GM12878 (cell line): ENCODE measurements at regions not wholly inside any gene's neighbourhood (a gene's known extent, or its start where the extent isn't known, plus 50 kb on each side); places are given as distances from the start of the nearest gene placed in this dataset.

Experiments used
- ATAC-seq: fragments of 200-7000 bp; cut with Tn5 transposase; 3 replicates; pipeline ENCODE4 v1.9.1; 2020; ENCODE audit warnings: mild to moderate bottlenecking, moderate library complexity
- BruUV-seq: library from RNA; stranded (reverse); fragments of 400-500 nt; replicated peaks from 2 replicates; lab custom pipeline; 2021; lab: Mats Ljungman, UMichigan
- CTCF ChIA-PET: fragments of 300-600 bp; sonication (Branson Sonifier 250); formaldehyde crosslinking; extraction: SDS; loops from one replicate; lab custom pipeline; 2021; ENCODE audit warnings: inconsistent platforms; lab: Yijun Ruan, JAX
- POLR2A ChIA-PET: fragments of 350-600 bp; formaldehyde crosslinking; extraction: SDS; loops from one replicate; lab custom pipeline; 2021; ENCODE audit warnings: inconsistent platforms; lab: Charles Lee
- RAD21 ChIA-PET: fragments of 300-600 bp; sonication (Branson Sonifier 250); formaldehyde crosslinking; loops from one replicate; lab custom pipeline; 2023; ENCODE audit warnings: antibody characterized with exemption; ENCODE audit not compliant: unreplicated experiment; lab: Charles Lee
- SMC1A ChIA-PET: fragments of 300-600 bp; sonication (Branson Sonifier 250); formaldehyde crosslinking; loops from one replicate; lab custom pipeline; 2023; ENCODE audit not compliant: unreplicated experiment, uncharacterized antibody; lab: Charles Lee
- DNase-seq: peaks from one replicate; pipeline ENCODE4 v3.0.0-alpha.2; 2011; ENCODE audit warnings: low read depth, low spot score
- FAIRE-seq: peaks from 3 replicates; lab custom pipeline; 2011; peaks lifted over from hg19 to GRCh38; lab: Jason Lieb, UNC
- H2AFZ ChIP-seq: 2 replicates; pipeline ENCODE4 v1.6.0; 2011; ENCODE audit warnings: low read depth, low read length, control low read depth; ENCODE audit not compliant: control insufficient read depth
- H3K27ac ChIP-seq: 2 replicates; pipeline ENCODE4 v1.5.1; 2011; ENCODE audit warnings: control low read depth; ENCODE audit not compliant: control insufficient read depth, insufficient read depth
- H3K27me3 ChIP-seq, 2 experiments: replicated peaks in 1 of 2; 2 replicates each; pipeline versions ENCODE4 v1.6.0 to v1.6.1; 2011; ENCODE audit warnings: low read length in 1 of 2; ENCODE audit not compliant: control insufficient read depth in 2 of 2, insufficient read depth in 2 of 2
- H3K36me3 ChIP-seq, 2 experiments: 2 replicates each; pipeline ENCODE4 v1.5.1; 2011; ENCODE audit warnings: low read length in 1 of 2; ENCODE audit not compliant: control insufficient read depth in 2 of 2, insufficient read depth in 2 of 2
- H3K4me1 ChIP-seq: 2 replicates; pipeline ENCODE4 v1.6.1; 2011; ENCODE audit warnings: mild to moderate bottlenecking, low read length, moderate library complexity, mixed read lengths; ENCODE audit not compliant: control insufficient read depth, insufficient read depth
- H3K4me2 ChIP-seq: 2 replicates; pipeline ENCODE4 v1.6.0; 2011; ENCODE audit warnings: control low read depth; ENCODE audit not compliant: control insufficient read depth, insufficient read depth
- H3K4me3 ChIP-seq: fragments of 200-600 bp; sonication (generic); 2 replicates; pipeline ENCODE4 v1.5.1; 2016
- H3K79me2 ChIP-seq: 2 replicates; pipeline ENCODE4 v1.6.0; 2011; ENCODE audit warnings: low read length; ENCODE audit not compliant: control insufficient read depth, insufficient read depth
- H3K9ac ChIP-seq: 2 replicates; pipeline ENCODE4 v1.8.0; 2011; ENCODE audit warnings: low read length, control low read depth, mixed read lengths; ENCODE audit not compliant: control insufficient read depth, insufficient read depth
- H3K9me3 ChIP-seq: replicated peaks from 3 replicates; pipeline ENCODE4 v1.5.1; 2011; ENCODE audit warnings: mild to moderate bottlenecking, low read length; ENCODE audit not compliant: control insufficient read depth, insufficient read depth
- H4K20me1 ChIP-seq: 2 replicates; pipeline ENCODE4 v1.6.0; 2011; ENCODE audit not compliant: control insufficient read depth, insufficient read depth
- BCL3 ChIP-seq: IDR thresholded peaks from 2 replicates; pipeline ENCODE4 v1.6.1; 2011; ENCODE audit warnings: borderline replicate concordance, low read depth, mild to moderate bottlenecking, moderate library complexity, low read length; ENCODE audit not compliant: insufficient read depth, poor library complexity, severe bottlenecking
- BMI1 ChIP-seq: fragments of 450-650 bp; IDR thresholded peaks from 2 replicates; pipeline ENCODE4 v1.6.1; 2016; ENCODE audit warnings: mild to moderate bottlenecking, moderate library complexity, borderline replicate concordance
- CEBPB ChIP-seq, 2 experiments: fragments of 150-350 bp in 1 of 2; IDR thresholded peaks; 2 replicates each; pipeline ENCODE4 v1.6.1; 2012 to 2014; ENCODE audit warnings: low read depth in 2 of 2, low read length in 2 of 2, borderline replicate concordance in 1 of 2, inconsistent platforms in 1 of 2
- CHD1 ChIP-seq: IDR thresholded peaks from 2 replicates; pipeline ENCODE4 v1.6.1; 2012; ENCODE audit warnings: low read depth, low read length, improper control_type of control experiment
- HDAC6 ChIP-seq: fragments of 200-600 bp; sonication (generic); IDR thresholded peaks from one replicate; pipeline ENCODE4 v1.8.0; 2017; ENCODE audit warnings: antibody characterized with exemption; ENCODE audit not compliant: unreplicated experiment
- IKZF1 ChIP-seq: fragments of 450-650 bp; conservative IDR thresholded peaks from 2 replicates; pipeline ENCODE4 v1.6.1; 2017; ENCODE audit warnings: antibody characterized with exemption, mild to moderate bottlenecking
- KDM1A ChIP-seq: fragments of 200-600 bp; sonication (generic); IDR thresholded peaks from 2 replicates; pipeline ENCODE4 v1.6.1; 2016; ENCODE audit warnings: borderline replicate concordance
- MEF2B ChIP-seq: fragments of 450-650 bp; IDR thresholded peaks from 2 replicates; pipeline ENCODE4 v1.6.1; 2018; ENCODE audit warnings: mild to moderate bottlenecking, moderate library complexity; ENCODE audit not compliant: partially characterized antibody, poor library complexity, severe bottlenecking
- MYC ChIP-seq: IDR thresholded peaks from 2 replicates; pipeline ENCODE4 v1.6.1; 2011; ENCODE audit warnings: mild to moderate bottlenecking, low read length, moderate library complexity, inconsistent platforms; ENCODE audit not compliant: insufficient read depth, insufficient replicate concordance, insufficient read length, severe bottlenecking
- RAD21 ChIP-seq: IDR thresholded peaks from 2 replicates; pipeline ENCODE4 v1.6.1; 2011; ENCODE audit warnings: mild to moderate bottlenecking, low read depth, low read length, moderate library complexity; ENCODE audit not compliant: insufficient read depth
- SUPT20H ChIP-seq: IDR thresholded peaks from 2 replicates; pipeline ENCODE4 v1.6.1; 2011; ENCODE audit warnings: low read depth, mild to moderate bottlenecking, low read length, moderate library complexity, borderline replicate concordance; ENCODE audit not compliant: control insufficient read depth
- TAF1 ChIP-seq: IDR thresholded peaks from 2 replicates; pipeline ENCODE4 v1.6.1; 2011; ENCODE audit warnings: mild to moderate bottlenecking, low read depth, low read length, borderline replicate concordance
- TBL1XR1 ChIP-seq: IDR thresholded peaks from 2 replicates; pipeline ENCODE4 v1.6.1; 2012; ENCODE audit warnings: low read depth, low read length, improper control_type of control experiment
- ZNF274 ChIP-seq: IDR thresholded peaks from one replicate; pipeline ENCODE4 v1.8.0; 2011; ENCODE audit not compliant: insufficient read length, insufficient read depth
- WGBS: methylation state at CpG from one replicate; pipeline ENCODE4 v1.1.6; 2016; ENCODE audit warnings: low lambda C conversion rate; ENCODE audit not compliant: insufficient replicate concordance, insufficient coverage; ENCODE audit errors: missing lambda C conversion rate; 5-methylcytosine and 5-hydroxymethylcytosine counted together
- in situ Hi-C: fragments of 300-500 bp; cut with MboI; formaldehyde crosslinking; loops from 9 replicates; pipeline ENCODE4 v1.14.3; 2018; ENCODE audit warnings: mixed read lengths
- intact Hi-C: fragments of 100-400 bp; cut with micrococcal nuclease; formaldehyde crosslinking; loops from one replicate; pipeline ENCODE4 v1.14.2; 2022; ENCODE audit not compliant: unreplicated experiment

DNA sequence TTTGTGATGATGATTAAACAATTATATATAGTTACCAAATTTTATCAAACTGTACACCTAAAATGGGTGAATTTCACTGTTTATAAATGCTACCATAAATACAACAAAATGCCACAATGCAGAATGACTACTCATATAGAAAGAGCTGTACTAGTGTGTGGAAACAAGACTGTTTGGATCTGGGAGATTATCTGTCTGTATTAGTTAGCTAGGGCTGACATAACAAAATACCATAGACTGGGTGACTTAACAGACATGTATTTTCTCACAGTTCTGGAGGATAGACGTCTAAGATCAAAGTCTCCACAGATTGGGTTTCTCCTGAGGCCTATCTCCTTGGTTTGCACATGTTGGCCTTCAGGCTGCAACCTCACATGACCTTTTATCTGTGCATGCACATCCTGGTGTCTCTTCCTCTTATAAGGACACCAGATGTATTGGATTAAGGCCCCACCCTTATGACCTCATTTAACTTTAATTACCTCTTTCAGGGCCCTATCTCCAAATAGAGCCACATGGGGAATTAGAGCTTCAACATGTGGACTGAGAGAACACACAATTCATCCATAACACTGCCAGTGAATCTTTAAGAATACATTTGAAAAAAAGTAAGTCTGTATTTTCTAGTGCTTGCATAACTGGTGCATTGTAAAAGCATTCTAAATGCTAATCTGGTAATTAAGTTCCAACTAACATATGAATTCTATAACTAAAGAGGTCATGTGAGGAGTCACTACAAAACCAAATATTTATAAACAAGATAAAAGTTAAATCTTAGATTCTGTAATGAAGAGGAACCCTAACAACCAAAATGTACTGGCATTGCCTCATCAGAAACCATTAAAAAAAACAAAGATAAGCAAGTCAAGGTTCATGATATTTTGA is 699.6 kb downstream of the NYAP2 start:
- Histone ChIP-seq H2AFZ (no peak overlapping the region), H3K79me2 (no peaks in the 10 kb centered on the region), H4K20me1 (no peaks in the 10 kb centered on the region), H3K4me2 (no peak overlapping the region), H3K36me3 (no peaks in the 10 kb centered on the region), H3K9me3 (no peaks in the 10 kb centered on the region), H3K4me3 (no peak overlapping the region), H3K27me3 (no peaks in the 10 kb centered on the region), H3K27ac (no peak overlapping the region), H3K9ac (no peak overlapping the region), H3K4me1 (no peaks in the 10 kb centered on the region)
- ChIA-PET SMC1A (no interaction called here), POLR2A (no interaction called here), CTCF (no interaction called here), RAD21 (no interaction called here)
- TF ChIP-seq KDM1A, result no peak
- TF ChIP-seq RAD21, result no peak
- TF ChIP-seq CEBPB (IDR thresholded peaks at IDR 0.05; ENCODE audit: borderline replicate concordance in 1 of 2, low read depth in 2 of 2, low read length in 2 of 2), result no peak
- TF ChIP-seq BMI1, result no peak
- TF ChIP-seq MEF2B, result no peak
- no peak for TF ChIP-seq ZNF274
- no peak for TF ChIP-seq MYC
- TF ChIP-seq HDAC6, result no peak
- no peak for TF ChIP-seq BCL3
- no peak for TF ChIP-seq SUPT20H
- no peak for TF ChIP-seq IKZF1
- no peak for TF ChIP-seq TBL1XR1
- no peak for TF ChIP-seq TAF1
- TF ChIP-seq CHD1, result no peak
- in situ Hi-C loops, result no loop called here
- no peak for DNase-seq
- ATAC-seq, result no peak
- 0% methylated on average over 1 of the region's 1 CpG for WGBS
- FAIRE-seq, result no peak
- no TSS peak for BruUV-seq
- intact Hi-C loops, result no loop called here
